ENCODE measurements at regions not wholly inside any gene's neighbourhood (a gene's known extent, or its start where the extent isn't known, plus 50 kb on each side); places are given as distances from the start of the nearest gene placed in this dataset.

DNA sequence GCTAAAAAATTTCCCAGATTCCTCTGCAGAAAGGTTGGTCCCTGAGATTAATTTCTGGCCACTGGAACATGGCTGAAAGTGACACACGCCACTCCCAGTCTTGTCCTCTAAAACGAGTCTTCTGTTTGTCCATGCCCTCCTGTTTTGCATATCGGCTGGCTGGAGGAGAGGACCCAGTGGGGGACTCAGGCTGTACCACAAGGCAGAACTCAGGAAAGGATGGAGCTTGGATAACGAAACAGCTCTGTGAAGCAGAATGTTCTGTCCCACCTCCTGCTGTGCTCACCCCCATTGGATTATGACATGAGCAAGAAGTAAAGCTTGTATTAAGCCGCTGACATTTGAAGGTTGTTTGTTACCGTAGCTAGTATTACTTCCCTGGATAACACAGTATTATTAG lies 856.2 kb downstream of the BCL11B start:
- no peak for FAIRE-seq
- Histone ChIP-seq H3K9me3 (ENCODE audit: insufficient read depth, low read depth, low read length) (no peaks in the 10 kb centered on the region), H3K4me2 (ENCODE audit: low read length) (no peak overlapping the region), H3K4me1 (ENCODE audit: insufficient read depth, low read length) (no peaks in the 10 kb centered on the region), H4K20me1 (ENCODE audit: insufficient read depth, low read length) (no peaks in the 10 kb centered on the region), H3K27ac (ENCODE audit: low read depth, low read length) (no peak overlapping the region), H3K9ac (ENCODE audit: low read length) (no peak overlapping the region), H3K27me3 (ENCODE audit: insufficient read depth, low read length) (no peaks in the 10 kb centered on the region), H2AFZ (ENCODE audit: low read depth, low read length) (no peak overlapping the region), H3K4me3 (ENCODE audit: insufficient read depth, low read depth, low read length) (no peak overlapping the region), H3K79me2 (ENCODE audit: insufficient read depth, low read length) (no peaks in the 10 kb centered on the region), H3K36me3 (ENCODE audit: insufficient read depth, low read length) (no peaks in the 10 kb centered on the region)
- no peaks in the 10 kb centered on the region for H3K4me1 Mint-ChIP-seq (ENCODE audit: low read depth, unreplicated experiment)
- H3K27ac Mint-ChIP-seq (ENCODE audit: unreplicated experiment) = no peak overlapping the region
- no peaks in the 10 kb centered on the region for H3K36me3 Mint-ChIP-seq (ENCODE audit: low read depth, unreplicated experiment)
- DNase-seq (ENCODE audit: low read depth) = no peak
- H3K27me3 Mint-ChIP-seq (ENCODE audit: low read depth, unreplicated experiment) = peaks cover 10% of the 10 kb centered on the region
- no peak overlapping the region for H3K4me3 Mint-ChIP-seq (ENCODE audit: unreplicated experiment)
- H3K9me3 Mint-ChIP-seq (ENCODE audit: unreplicated experiment) = no peaks in the 10 kb centered on the region
- no peak for TF ChIP-seq CTCF (IDR thresholded peaks at IDR 0.05; ENCODE audit: insufficient read depth, low read depth, low read length)
- no peak for TF ChIP-seq EZH2 (IDR thresholded peaks at IDR 0.05; ENCODE audit: insufficient read depth, low read length)

DNA sequence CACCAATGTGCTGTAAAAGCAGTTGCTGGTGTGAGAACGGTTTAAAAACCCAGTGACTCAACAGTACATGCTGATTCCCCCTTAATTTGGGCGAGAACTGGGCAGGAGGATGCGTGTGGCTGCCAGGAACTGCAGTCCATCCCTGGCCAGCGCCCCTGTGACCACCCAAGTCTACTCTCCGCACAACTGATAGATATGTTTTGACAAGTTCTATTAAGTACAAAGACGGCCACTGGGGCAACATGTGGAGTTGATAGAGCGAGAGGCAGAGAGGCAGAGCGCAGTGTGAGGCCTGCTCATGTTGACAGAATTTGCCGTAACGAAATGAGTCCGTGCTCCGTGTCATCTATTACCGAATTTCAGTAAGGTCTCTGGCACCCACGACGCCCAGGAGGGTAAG lies 855.0 kb downstream of the BCL11B start:
- no peak for TF ChIP-seq EZH2 (IDR thresholded peaks at IDR 0.05; ENCODE audit: insufficient read depth, low read length)
- TF ChIP-seq CTCF (IDR thresholded peaks at IDR 0.05; ENCODE audit: insufficient read depth, low read depth, low read length) = no peak
- no peak overlapping the region for H3K9ac ChIP-seq (ENCODE audit: low read length)
- no peaks in the 10 kb centered on the region for H3K27me3 ChIP-seq (ENCODE audit: insufficient read depth, low read length)
- DNase-seq (ENCODE audit: low read depth) (no peak), FAIRE-seq (no peak)
- Mint-ChIP-seq H3K4me3 (ENCODE audit: unreplicated experiment) (no peak overlapping the region), H3K27ac (ENCODE audit: unreplicated experiment) (no peak overlapping the region), H3K27me3 (ENCODE audit: low read depth, unreplicated experiment) (peaks cover 14% of the 10 kb centered on the region), H3K36me3 (ENCODE audit: low read depth, unreplicated experiment) (no peaks in the 10 kb centered on the region), H3K9me3 (ENCODE audit: unreplicated experiment) (no peaks in the 10 kb centered on the region), H3K4me1 (ENCODE audit: low read depth, unreplicated experiment) (no peaks in the 10 kb centered on the region)
- H3K4me3 ChIP-seq (ENCODE audit: insufficient read depth, low read depth, low read length) = no peak overlapping the region
- H3K36me3 ChIP-seq (ENCODE audit: insufficient read depth, low read length) = no peaks in the 10 kb centered on the region
- no peaks in the 10 kb centered on the region for H3K4me1 ChIP-seq (ENCODE audit: insufficient read depth, low read length)
- H3K9me3 ChIP-seq (ENCODE audit: insufficient read depth, low read depth, low read length) = no peaks in the 10 kb centered on the region
- no peaks in the 10 kb centered on the region for H4K20me1 ChIP-seq (ENCODE audit: insufficient read depth, low read length)
- no peak overlapping the region for H3K27ac ChIP-seq (ENCODE audit: low read depth, low read length)
- H2AFZ ChIP-seq (ENCODE audit: low read depth, low read length) = no peak overlapping the region
- no peaks in the 10 kb centered on the region for H3K79me2 ChIP-seq (ENCODE audit: insufficient read depth, low read length)
- H3K4me2 ChIP-seq (ENCODE audit: low read length) = no peak overlapping the region

DNA sequence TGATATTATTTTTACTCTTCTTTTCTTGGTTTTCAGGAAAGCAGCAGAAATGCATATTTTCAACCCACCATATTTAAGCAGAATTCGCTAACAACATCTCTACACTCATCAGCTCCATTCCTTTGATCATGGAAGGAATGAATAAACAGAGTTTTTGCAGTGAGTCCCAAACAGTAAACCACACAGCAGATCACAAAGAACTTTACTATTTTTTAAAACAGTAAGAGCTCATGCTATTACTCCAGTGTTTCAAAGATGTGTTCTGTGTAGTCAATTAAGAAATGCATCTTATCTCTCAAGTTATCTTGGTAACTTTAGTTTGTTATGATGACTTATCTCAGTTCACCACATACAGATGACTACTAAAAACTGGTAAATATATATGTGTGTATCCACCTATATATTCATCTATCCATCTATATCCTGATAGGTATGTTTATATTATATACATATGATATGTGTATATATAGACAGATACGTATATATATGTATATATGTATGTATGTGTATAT lies 843.5 kb downstream of the BCL11B start:
- H3K4me2 ChIP-seq (ENCODE audit: low read length) = no peak overlapping the region
- TF ChIP-seq CTCF (IDR thresholded peaks at IDR 0.05; ENCODE audit: insufficient read depth, low read depth, low read length) = no peak
- no peak for TF ChIP-seq EZH2 (IDR thresholded peaks at IDR 0.05; ENCODE audit: insufficient read depth, low read length)
- H3K9me3 ChIP-seq (ENCODE audit: insufficient read depth, low read depth, low read length) = no peaks in the 10 kb centered on the region
- no peaks in the 10 kb centered on the region for H3K79me2 ChIP-seq (ENCODE audit: insufficient read depth, low read length)
- Mint-ChIP-seq H3K27me3 (ENCODE audit: low read depth, unreplicated experiment) (peaks cover 5% of the 10 kb centered on the region), H3K9me3 (ENCODE audit: unreplicated experiment) (no peaks in the 10 kb centered on the region), H3K36me3 (ENCODE audit: low read depth, unreplicated experiment) (no peaks in the 10 kb centered on the region), H3K27ac (ENCODE audit: unreplicated experiment) (no peak overlapping the region), H3K4me1 (ENCODE audit: low read depth, unreplicated experiment) (no peaks in the 10 kb centered on the region), H3K4me3 (ENCODE audit: unreplicated experiment) (no peak overlapping the region)
- FAIRE-seq (no peak), DNase-seq (ENCODE audit: low read depth) (no peak)
- no peaks in the 10 kb centered on the region for H3K4me1 ChIP-seq (ENCODE audit: insufficient read depth, low read length)
- H3K27me3 ChIP-seq (ENCODE audit: insufficient read depth, low read length) = no peaks in the 10 kb centered on the region
- H3K4me3 ChIP-seq (ENCODE audit: insufficient read depth, low read depth, low read length) = no peak overlapping the region
- no peak overlapping the region for H2AFZ ChIP-seq (ENCODE audit: low read depth, low read length)
- no peak overlapping the region for H3K27ac ChIP-seq (ENCODE audit: low read depth, low read length)
- H3K9ac ChIP-seq (ENCODE audit: low read length) = no peak overlapping the region
- no peaks in the 10 kb centered on the region for H4K20me1 ChIP-seq (ENCODE audit: insufficient read depth, low read length)
- H3K36me3 ChIP-seq (ENCODE audit: insufficient read depth, low read length) = no peaks in the 10 kb centered on the region

Measured in astrocyte (in vitro differentiated cells and primary cell).